WTC11 (cell line): ENCODE measurements at regions not wholly inside any gene's neighbourhood (a gene's known extent, or its start where the extent isn't known, plus 50 kb on each side); places are given as distances from the start of the nearest gene placed in this dataset.

ENCODE experiments used
- ATAC-seq: fragments of 200-7000 bp; cut with Tn5 transposase; 2 replicates; pipeline ENCODE4 v1.10.0; 2021; ENCODE audit warnings: mild to moderate bottlenecking, moderate library complexity
- CTCF ChIA-PET: fragments of 300-600 bp; sonication (Branson Sonifier 250); formaldehyde crosslinking; loops from one replicate; lab custom pipeline; 2021; ENCODE audit warnings: antibody characterized with exemption; lab: Charles Lee
- POLR2A ChIA-PET: fragments of 350-600 bp; sonication (Branson Sonifier 250); formaldehyde crosslinking; loops from one replicate; lab custom pipeline; 2021; ENCODE audit warnings: antibody characterized with exemption; lab: Charles Lee
- DNase-seq: peaks from one replicate; pipeline ENCODE4 v3.0.0; 2021; ENCODE audit warnings: low spot score
- H3K27ac Mint-ChIP-seq: 2 replicates; pipeline ENCODE4 v1.8.0; 2021; ENCODE audit warnings: mixed read lengths
- H3K27me3 Mint-ChIP-seq: 2 replicates; pipeline ENCODE4 v1.8.0; 2021; ENCODE audit warnings: low read depth, mild to moderate bottlenecking, moderate library complexity, mixed read lengths
- H3K36me3 Mint-ChIP-seq: 2 replicates; pipeline ENCODE4 v1.8.0; 2021; ENCODE audit warnings: mixed read lengths
- H3K4me1 Mint-ChIP-seq: 2 replicates; pipeline ENCODE4 v1.8.0; 2022; ENCODE audit warnings: mixed read lengths
- H3K4me3 Mint-ChIP-seq: 2 replicates; pipeline ENCODE4 v1.8.0; 2021; ENCODE audit warnings: mild to moderate bottlenecking, moderate library complexity, mixed read lengths
- H3K9me3 Mint-ChIP-seq: 2 replicates; pipeline ENCODE4 v1.8.0; 2021; ENCODE audit warnings: mixed read lengths
- CREM ChIP-seq: sonication (generic); formaldehyde crosslinking; IDR thresholded peaks from 2 replicates; pipeline ENCODE4 v1.8.1; 2022; ENCODE audit warnings: mild to moderate bottlenecking, missing genetic modification reagents, moderate library complexity
- GABPB1 ChIP-seq: sonication (generic); formaldehyde crosslinking; IDR thresholded peaks from 2 replicates; pipeline ENCODE4 v1.8.1; 2023; ENCODE audit warnings: mild to moderate bottlenecking, missing genetic modification reagents
- GRHL2 ChIP-seq: fragments of 250-450 bp; sonication (Bioruptor Pico); IDR thresholded peaks from 2 replicates; pipeline ENCODE4 v1.8.0; 2022; ENCODE audit warnings: mild to moderate bottlenecking, moderate library complexity; ENCODE audit not compliant: insufficient replicate concordance, severe bottlenecking
- IRF2 ChIP-seq: sonication (generic); formaldehyde crosslinking; IDR thresholded peaks from 2 replicates; pipeline ENCODE4 v1.8.0; 2022; ENCODE audit warnings: low read depth, missing genetic modification reagents, borderline replicate concordance
- JUN ChIP-seq: sonication (generic); formaldehyde crosslinking; IDR thresholded peaks from 2 replicates; pipeline ENCODE4 v1.8.0; 2023; ENCODE audit warnings: mild to moderate bottlenecking, missing genetic modification reagents
- NFE2L1 ChIP-seq: sonication (generic); formaldehyde crosslinking; IDR thresholded peaks from 2 replicates; pipeline ENCODE4 v1.8.1; 2023; ENCODE audit warnings: missing genetic modification reagents
- NR1H2 ChIP-seq: sonication (generic); formaldehyde crosslinking; IDR thresholded peaks from 2 replicates; pipeline ENCODE4 v1.9.0; 2021; ENCODE audit warnings: mild to moderate bottlenecking, moderate library complexity, missing genetic modification reagents
- TEAD1 ChIP-seq: sonication (generic); formaldehyde crosslinking; IDR thresholded peaks from 2 replicates; pipeline ENCODE4 v1.8.0; 2022; ENCODE audit warnings: mild to moderate bottlenecking, missing genetic modification reagents
- ZBTB21 ChIP-seq: sonication (generic); formaldehyde crosslinking; IDR thresholded peaks from 2 replicates; pipeline ENCODE4 v1.8.1; 2023; ENCODE audit warnings: mild to moderate bottlenecking, missing genetic modification reagents, borderline replicate concordance
- ZNF416 ChIP-seq: fragments of 250-450 bp; sonication (Bioruptor Pico); IDR thresholded peaks from 2 replicates; pipeline ENCODE4 v1.9.0; 2021; ENCODE audit warnings: mild to moderate bottlenecking, inconsistent platforms
- ZNF423 ChIP-seq: fragments of 250-450 bp; sonication (Bioruptor Pico); IDR thresholded peaks from 2 replicates; pipeline ENCODE4 v2.1.2; 2022; ENCODE audit warnings: mild to moderate bottlenecking, moderate library complexity
- TF ChIP-seq, protein P1 (sequence below): sonication (generic); formaldehyde crosslinking; IDR thresholded peaks from 2 replicates; pipeline ENCODE4 v1.8.0; 2023; ENCODE audit warnings: mild to moderate bottlenecking, missing genetic modification reagents
- TF ChIP-seq, protein P2 (sequence below): sonication (generic); formaldehyde crosslinking; conservative IDR thresholded peaks from 2 replicates; pipeline ENCODE4 v1.8.1; 2022; ENCODE audit warnings: mild to moderate bottlenecking, missing genetic modification reagents
- TF ChIP-seq, protein P3 (sequence below): fragments of 250-450 bp; sonication (Bioruptor Pico); IDR thresholded peaks from 2 replicates; pipeline ENCODE4 v1.9.0; 2021; ENCODE audit warnings: mild to moderate bottlenecking
- TF ChIP-seq, protein P4 (sequence below): sonication (generic); formaldehyde crosslinking; IDR thresholded peaks from 2 replicates; pipeline ENCODE4 v1.8.1; 2022; ENCODE audit warnings: low read depth, missing genetic modification reagents, borderline replicate concordance
- TF ChIP-seq, protein P5 (sequence below): sonication (generic); formaldehyde crosslinking; IDR thresholded peaks from 2 replicates; pipeline ENCODE4 v1.8.0; 2022; ENCODE audit warnings: mild to moderate bottlenecking, missing genetic modification reagents

DNA sequence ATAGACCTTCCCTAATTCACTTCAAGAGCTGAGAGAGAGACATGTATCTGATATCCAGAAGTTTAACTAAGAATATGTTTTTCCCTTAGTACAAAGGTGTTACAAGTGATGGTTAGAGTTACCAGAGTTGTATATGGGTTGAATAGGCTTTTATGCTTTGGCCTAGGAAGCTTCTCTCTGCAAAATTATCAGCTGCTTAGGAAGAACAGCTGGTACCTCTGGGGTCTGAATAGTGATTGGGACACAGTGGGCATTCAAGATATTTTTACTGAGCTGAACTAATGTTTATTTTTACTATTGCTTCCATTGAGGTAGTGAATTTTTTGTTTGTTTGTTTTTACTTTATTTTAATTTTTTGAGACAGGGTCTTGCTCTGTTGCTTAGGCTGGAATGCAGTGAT is 67.6 kb upstream of the BASP1 start:
- ATAC-seq: no peak
- CTCF ChIA-PET: interaction anchor here (2.4 to 3.0 kb wide), 2 partner anchors 18 to 40 kb away, joined by 13 to 19 read pairs; no protein-coding TSS in a partner anchor

DNA sequence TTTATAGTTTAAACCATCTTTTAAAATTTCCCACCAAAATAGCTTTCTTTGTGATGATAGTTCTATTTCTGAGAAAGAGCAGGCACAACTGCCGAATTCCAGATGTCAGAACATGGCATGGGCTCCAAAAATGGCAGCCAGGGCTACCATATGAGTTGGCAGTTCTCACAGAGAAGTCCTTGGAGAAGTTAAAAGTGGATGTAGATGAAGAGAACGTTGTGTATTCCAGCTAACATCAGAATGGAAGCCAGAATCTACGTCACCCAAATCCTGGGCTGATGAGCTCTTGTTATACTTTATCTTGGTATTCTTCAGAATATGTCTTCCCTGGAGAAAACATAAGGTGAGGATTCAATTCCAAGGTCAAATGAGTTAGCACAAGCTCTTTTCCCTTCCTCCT is 66.9 kb upstream of the BASP1 start:
- ATAC-seq (no peak), DNase-seq (no peak)
- Mint-ChIP-seq H3K36me3 (no peaks in the 10 kb centered on the region), H3K4me3 (no peak overlapping the region), H3K27ac (no peak overlapping the region), H3K9me3 (no peaks in the 10 kb centered on the region), H3K27me3 (peaks cover 35% of the 10 kb centered on the region), H3K4me1 (peaks cover 36% of the 10 kb centered on the region)
- TF ChIP-seq ZNF423 (CRISPR knock-in tag): no peak
- TF ChIP-seq, protein P1, sequence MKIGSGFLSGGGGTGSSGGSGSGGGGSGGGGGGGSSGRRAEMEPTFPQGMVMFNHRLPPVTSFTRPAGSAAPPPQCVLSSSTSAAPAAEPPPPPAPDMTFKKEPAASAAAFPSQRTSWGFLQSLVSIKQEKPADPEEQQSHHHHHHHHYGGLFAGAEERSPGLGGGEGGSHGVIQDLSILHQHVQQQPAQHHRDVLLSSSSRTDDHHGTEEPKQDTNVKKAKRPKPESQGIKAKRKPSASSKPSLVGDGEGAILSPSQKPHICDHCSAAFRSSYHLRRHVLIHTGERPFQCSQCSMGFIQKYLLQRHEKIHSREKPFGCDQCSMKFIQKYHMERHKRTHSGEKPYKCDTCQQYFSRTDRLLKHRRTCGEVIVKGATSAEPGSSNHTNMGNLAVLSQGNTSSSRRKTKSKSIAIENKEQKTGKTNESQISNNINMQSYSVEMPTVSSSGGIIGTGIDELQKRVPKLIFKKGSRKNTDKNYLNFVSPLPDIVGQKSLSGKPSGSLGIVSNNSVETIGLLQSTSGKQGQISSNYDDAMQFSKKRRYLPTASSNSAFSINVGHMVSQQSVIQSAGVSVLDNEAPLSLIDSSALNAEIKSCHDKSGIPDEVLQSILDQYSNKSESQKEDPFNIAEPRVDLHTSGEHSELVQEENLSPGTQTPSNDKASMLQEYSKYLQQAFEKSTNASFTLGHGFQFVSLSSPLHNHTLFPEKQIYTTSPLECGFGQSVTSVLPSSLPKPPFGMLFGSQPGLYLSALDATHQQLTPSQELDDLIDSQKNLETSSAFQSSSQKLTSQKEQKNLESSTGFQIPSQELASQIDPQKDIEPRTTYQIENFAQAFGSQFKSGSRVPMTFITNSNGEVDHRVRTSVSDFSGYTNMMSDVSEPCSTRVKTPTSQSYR: no peak
- ChIA-PET POLR2A (interaction anchor here (0.6 kb wide), 1 partner anchor 194 kb away, joined by 10 read pairs; no protein-coding TSS in a partner anchor), CTCF (interaction anchor here (1.6 to 3.0 kb wide), 3 partner anchors 17 to 39 kb away, joined by 5 to 19 read pairs (median 13); no protein-coding TSS in a partner anchor)

More for the DNA sequence above, 67.6 kb upstream of the BASP1 start:
- Mint-ChIP-seq H3K36me3 (no peaks in the 10 kb centered on the region), H3K27ac (no peak overlapping the region), H3K4me3 (no peak overlapping the region), H3K27me3 (peaks cover 36% of the 10 kb centered on the region)
- POLR2A ChIA-PET: interaction anchor here (0.6 kb wide), 1 partner anchor 389 kb away, joined by 3 read pairs; no protein-coding TSS in a partner anchor
- TF ChIP-seq JUN (CRISPR knock-in tag) (no peak), NR1H2 (CRISPR knock-in tag) (no peak), CREM (CRISPR knock-in tag) (no peak), GRHL2 (CRISPR knock-in tag) (no peak), IRF2 (CRISPR knock-in tag) (no peak), ZBTB21 (no peak), GABPB1 (no peak)
- TF ChIP-seq, protein P2, sequence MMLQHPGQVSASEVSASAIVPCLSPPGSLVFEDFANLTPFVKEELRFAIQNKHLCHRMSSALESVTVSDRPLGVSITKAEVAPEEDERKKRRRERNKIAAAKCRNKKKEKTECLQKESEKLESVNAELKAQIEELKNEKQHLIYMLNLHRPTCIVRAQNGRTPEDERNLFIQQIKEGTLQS (CRISPR knock-in tag): no peak
- TF ChIP-seq, all 79 proteins: peak for 0
- DNase-seq: no peak
- Mint-ChIP-seq H3K4me1 (peaks cover 41% of the 10 kb centered on the region), H3K9me3 (no peaks in the 10 kb centered on the region)

DNA sequence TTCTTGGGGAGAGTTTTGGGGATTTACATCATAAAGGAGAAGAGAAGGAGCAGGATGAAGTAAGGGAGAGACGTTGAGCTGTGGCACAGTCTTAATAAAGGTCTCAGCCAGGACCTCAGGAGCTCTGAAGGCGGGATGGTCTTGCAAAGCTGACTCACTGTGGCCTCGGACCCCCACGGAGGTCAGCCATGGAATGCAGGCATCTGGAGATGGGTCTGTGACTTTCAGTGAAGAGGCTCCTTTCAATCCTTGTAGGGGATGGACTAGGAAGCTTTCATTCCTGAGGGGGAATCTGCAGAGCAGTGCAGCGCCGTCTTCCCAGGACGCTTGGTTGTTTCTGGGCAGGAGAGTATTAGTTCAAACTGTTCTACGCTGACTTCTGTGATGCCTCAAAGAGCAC is 65.7 kb upstream of the BASP1 start:
- H3K4me3 Mint-ChIP-seq: no peak overlapping the region
- peaks cover 31% of the 10 kb centered on the region for H3K27me3 Mint-ChIP-seq
- H3K4me1 Mint-ChIP-seq: peaks cover 24% of the 10 kb centered on the region
- peak; percentile 86 for ATAC-seq
- ChIA-PET POLR2A (interaction anchor here (0.7 to 0.9 kb wide), 2 partner anchors 413 to 534 kb away, joined by 3 to 7 read pairs; no protein-coding TSS in a partner anchor), CTCF (interaction anchor here (1.6 to 3.0 kb wide), 3 partner anchors 16 to 38 kb away, joined by 5 to 19 read pairs (median 13); no protein-coding TSS in a partner anchor)
- peak; percentile 47 for DNase-seq
- no peak for TF ChIP-seq ZNF416 (CRISPR knock-in tag)
- TF ChIP-seq, protein P3, sequence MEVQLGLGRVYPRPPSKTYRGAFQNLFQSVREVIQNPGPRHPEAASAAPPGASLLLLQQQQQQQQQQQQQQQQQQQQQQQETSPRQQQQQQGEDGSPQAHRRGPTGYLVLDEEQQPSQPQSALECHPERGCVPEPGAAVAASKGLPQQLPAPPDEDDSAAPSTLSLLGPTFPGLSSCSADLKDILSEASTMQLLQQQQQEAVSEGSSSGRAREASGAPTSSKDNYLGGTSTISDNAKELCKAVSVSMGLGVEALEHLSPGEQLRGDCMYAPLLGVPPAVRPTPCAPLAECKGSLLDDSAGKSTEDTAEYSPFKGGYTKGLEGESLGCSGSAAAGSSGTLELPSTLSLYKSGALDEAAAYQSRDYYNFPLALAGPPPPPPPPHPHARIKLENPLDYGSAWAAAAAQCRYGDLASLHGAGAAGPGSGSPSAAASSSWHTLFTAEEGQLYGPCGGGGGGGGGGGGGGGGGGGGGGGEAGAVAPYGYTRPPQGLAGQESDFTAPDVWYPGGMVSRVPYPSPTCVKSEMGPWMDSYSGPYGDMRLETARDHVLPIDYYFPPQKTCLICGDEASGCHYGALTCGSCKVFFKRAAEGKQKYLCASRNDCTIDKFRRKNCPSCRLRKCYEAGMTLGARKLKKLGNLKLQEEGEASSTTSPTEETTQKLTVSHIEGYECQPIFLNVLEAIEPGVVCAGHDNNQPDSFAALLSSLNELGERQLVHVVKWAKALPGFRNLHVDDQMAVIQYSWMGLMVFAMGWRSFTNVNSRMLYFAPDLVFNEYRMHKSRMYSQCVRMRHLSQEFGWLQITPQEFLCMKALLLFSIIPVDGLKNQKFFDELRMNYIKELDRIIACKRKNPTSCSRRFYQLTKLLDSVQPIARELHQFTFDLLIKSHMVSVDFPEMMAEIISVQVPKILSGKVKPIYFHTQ (CRISPR knock-in tag): 0 out of 2 replicates have a peak, but pooled peaks have one; percentile 34
- no peak for TF ChIP-seq TEAD1 (CRISPR knock-in tag)
- 0 out of 2 replicates have a peak, but pooled peaks have one; percentile 33 for TF ChIP-seq NFE2L1
- TF ChIP-seq, protein P4, sequence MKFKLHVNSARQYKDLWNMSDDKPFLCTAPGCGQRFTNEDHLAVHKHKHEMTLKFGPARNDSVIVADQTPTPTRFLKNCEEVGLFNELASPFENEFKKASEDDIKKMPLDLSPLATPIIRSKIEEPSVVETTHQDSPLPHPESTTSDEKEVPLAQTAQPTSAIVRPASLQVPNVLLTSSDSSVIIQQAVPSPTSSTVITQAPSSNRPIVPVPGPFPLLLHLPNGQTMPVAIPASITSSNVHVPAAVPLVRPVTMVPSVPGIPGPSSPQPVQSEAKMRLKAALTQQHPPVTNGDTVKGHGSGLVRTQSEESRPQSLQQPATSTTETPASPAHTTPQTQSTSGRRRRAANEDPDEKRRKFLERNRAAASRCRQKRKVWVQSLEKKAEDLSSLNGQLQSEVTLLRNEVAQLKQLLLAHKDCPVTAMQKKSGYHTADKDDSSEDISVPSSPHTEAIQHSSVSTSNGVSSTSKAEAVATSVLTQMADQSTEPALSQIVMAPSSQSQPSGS: no peak
- TF ChIP-seq CREM (CRISPR knock-in tag): no peak
- TF ChIP-seq, protein P5, sequence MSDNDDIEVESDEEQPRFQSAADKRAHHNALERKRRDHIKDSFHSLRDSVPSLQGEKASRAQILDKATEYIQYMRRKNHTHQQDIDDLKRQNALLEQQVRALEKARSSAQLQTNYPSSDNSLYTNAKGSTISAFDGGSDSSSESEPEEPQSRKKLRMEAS (CRISPR knock-in tag): no peak
- H3K9me3 Mint-ChIP-seq: no peaks in the 10 kb centered on the region
- no peaks in the 10 kb centered on the region for H3K36me3 Mint-ChIP-seq
- peak overlapping the region; percentile 42; the same call in 1 of the 2 replicates for H3K27ac Mint-ChIP-seq
